Keratinocyte (primary cell): ENCODE measurements at regions not wholly inside any gene's neighbourhood (a gene's known extent, or its start where the extent isn't known, plus 50 kb on each side); places are given as distances from the start of the nearest gene placed in this dataset.

Experiments used
- DNase-seq: peaks from one replicate; pipeline ENCODE4 v3.0.0-alpha.2; 2011; ENCODE audit warnings: low read depth, missing footprints, low spot score
- FAIRE-seq: peaks from 2 replicates; lab custom pipeline; 2011; peaks lifted over from hg19 to GRCh38; lab: Jason Lieb, UNC
- H2AFZ ChIP-seq: 2 replicates; pipeline ENCODE4 v1.6.0; 2012; ENCODE audit warnings: low read length, control low read depth, inconsistent platforms; ENCODE audit not compliant: control insufficient read depth
- H3K27ac ChIP-seq: 2 replicates; pipeline ENCODE4 v1.5.1; 2011; ENCODE audit warnings: low read length; ENCODE audit not compliant: control insufficient read depth, insufficient read depth
- H3K27me3 ChIP-seq: 3 replicates; pipeline ENCODE4 v1.6.0; 2011; ENCODE audit warnings: low read length; ENCODE audit not compliant: control insufficient read depth, insufficient read depth; ENCODE audit errors: extremely low read depth
- H3K36me3 ChIP-seq, 2 experiments: 2 replicates in 1 of 2; 3 replicates in 1 of 2; pipeline ENCODE4 v1.5.1; 2011; ENCODE audit warnings: low read length in 2 of 2, mild to moderate bottlenecking in 1 of 2; ENCODE audit not compliant: control insufficient read depth in 2 of 2, insufficient read depth in 2 of 2; ENCODE audit errors: extremely low read depth in 1 of 2
- H3K4me1 ChIP-seq: 3 replicates; pipeline ENCODE4 v1.5.1; 2011; ENCODE audit warnings: low read length; ENCODE audit not compliant: control insufficient read depth, insufficient read depth; ENCODE audit errors: extremely low read depth
- H3K4me2 ChIP-seq: 3 replicates; pipeline ENCODE4 v1.6.0; 2011; ENCODE audit warnings: low read depth, low read length; ENCODE audit not compliant: control insufficient read depth, insufficient read depth; ENCODE audit errors: extremely low read depth
- H3K4me3 ChIP-seq, 3 experiments: fragments of 200-600 bp in 1 of 3; sonication (generic) in 1 of 3; 2 replicates in 2 of 3; 3 replicates in 1 of 3; pipeline ENCODE4 v1.5.1; 2011 to 2016; ENCODE audit warnings: low read length in 3 of 3, mild to moderate bottlenecking in 3 of 3, control low read depth in 2 of 3, inconsistent platforms in 1 of 3, low read depth in 1 of 3, mixed read lengths in 1 of 3, mixed run types in 1 of 3, moderate library complexity in 1 of 3; ENCODE audit not compliant: control insufficient read depth in 2 of 3, insufficient read depth in 2 of 3; ENCODE audit errors: extremely low read depth in 1 of 3
- H3K79me2 ChIP-seq: 2 replicates; pipeline ENCODE4 v1.6.0; 2012; ENCODE audit warnings: low read length; ENCODE audit not compliant: control insufficient read depth, insufficient read depth
- H3K9ac ChIP-seq: 3 replicates; pipeline ENCODE4 v1.6.0; 2011; ENCODE audit warnings: low read length; ENCODE audit not compliant: control insufficient read depth, insufficient read depth; ENCODE audit errors: extremely low read depth
- H3K9me1 ChIP-seq: 3 replicates; pipeline ENCODE4 v1.6.0; 2011; ENCODE audit warnings: low read length; ENCODE audit not compliant: control insufficient read depth, insufficient read depth; ENCODE audit errors: extremely low read depth
- H3K9me3 ChIP-seq: 2 replicates; pipeline ENCODE4 v1.5.1; 2012; ENCODE audit warnings: low read depth, low read length; ENCODE audit not compliant: control insufficient read depth
- H4K20me1 ChIP-seq: 3 replicates; pipeline ENCODE4 v1.6.0; 2011; ENCODE audit warnings: low read length; ENCODE audit not compliant: control insufficient read depth, insufficient read depth; ENCODE audit errors: extremely low read depth
- CTCF ChIP-seq, 3 experiments: IDR thresholded peaks in 1 of 3; conservative IDR thresholded peaks in 1 of 3; optimal IDR thresholded peaks in 1 of 3; 2 replicates in 2 of 3; 3 replicates in 1 of 3; pipeline versions ENCODE3 to v1.5.1; 2011; ENCODE audit warnings: low read length in 3 of 3, mild to moderate bottlenecking in 3 of 3, moderate library complexity in 2 of 3, control low read depth in 1 of 3, inconsistent platforms in 1 of 3; ENCODE audit not compliant: insufficient read depth in 2 of 3; ENCODE audit errors: extremely low read depth in 1 of 3
- EZH2 ChIP-seq: IDR thresholded peaks from one replicate; pipeline ENCODE4 v1.6.1; 2012; ENCODE audit warnings: inconsistent platforms, mild to moderate bottlenecking, low read length, moderate library complexity
- dilution Hi-C: fragments of 300-500 bp; cut with MboI; formaldehyde crosslinking; loops from one replicate; pipeline ENCODE4 v1.7.0; 2020; ENCODE audit warnings: low sequenced_read_pairs; ENCODE audit not compliant: extremely low pct_ligation_motif_present

- Histone ChIP-seq H3K4me3 (no peak overlapping the region), H3K36me3 (no peaks in the 10 kb centered on the region), H3K79me2 (no peaks in the 10 kb centered on the region), H3K4me2 (no peak overlapping the region), H3K9ac (no peak overlapping the region), H4K20me1 (no peaks in the 10 kb centered on the region), H3K27me3 (peaks cover 12% of the 10 kb centered on the region), H2AFZ (no peak overlapping the region), H3K4me1 (no peaks in the 10 kb centered on the region), H3K27ac (no peak overlapping the region), H3K9me3 (no peaks in the 10 kb centered on the region), H3K9me1 (no peaks in the 10 kb centered on the region)
- FAIRE-seq (no peak), DNase-seq (no peak)
- TF ChIP-seq CTCF (optimal IDR thresholded peaks at IDR 0.05 in 1 of 3, IDR thresholded peaks at IDR 0.05 in 1 of 3, conservative IDR thresholded peaks at IDR 0.05 in 1 of 3; ENCODE audit: extremely low read depth in 1 of 3, insufficient read depth in 2 of 3, low read length in 3 of 3), result no peak
- no peak for TF ChIP-seq EZH2
- dilution Hi-C loops, result no loop called here
Observed at GRCh38 chr17:36761203-36761950, 160.0 kb downstream of the MRM1 start.

GRCh38 chr17:36765436-36766043 lies 164.2 kb downstream of the MRM1 start:
- H4K20me1 ChIP-seq, result no peaks in the 10 kb centered on the region
- H3K9me1 ChIP-seq, result no peaks in the 10 kb centered on the region
- no peak overlapping the region for H2AFZ ChIP-seq
- no peak overlapping the region for H3K4me3 ChIP-seq
- dilution Hi-C loops, result no loop called here
- H3K36me3 ChIP-seq, result no peaks in the 10 kb centered on the region
- no peak overlapping the region for H3K4me2 ChIP-seq
- TF ChIP-seq CTCF (optimal IDR thresholded peaks at IDR 0.05 in 1 of 3, IDR thresholded peaks at IDR 0.05 in 1 of 3, conservative IDR thresholded peaks at IDR 0.05 in 1 of 3; ENCODE audit: extremely low read depth in 1 of 3, insufficient read depth in 2 of 3, low read length in 3 of 3) (no peak), EZH2 (no peak)
- peaks cover 41% of the 10 kb centered on the region for H3K27me3 ChIP-seq
- H3K79me2 ChIP-seq, result no peaks in the 10 kb centered on the region
- H3K4me1 ChIP-seq, result no peaks in the 10 kb centered on the region
- no peak for DNase-seq
- no peaks in the 10 kb centered on the region for H3K9me3 ChIP-seq
- no peak for FAIRE-seq
- no peak overlapping the region for H3K27ac ChIP-seq
- no peak overlapping the region for H3K9ac ChIP-seq
